ENCODE measurements at regions not wholly inside any gene's neighbourhood (a gene's known extent, or its start where the extent isn't known, plus 50 kb on each side); places are given as distances from the start of the nearest gene placed in this dataset.

GRCh38 chr3:182618085-182618732 is 175.1 kb upstream of the ATP11B start:
- no peak overlapping the region for H3K27ac ChIP-seq (ENCODE audit: insufficient read depth, low read length, poor library complexity, severe bottlenecking)
- no peaks in the 10 kb centered on the region for H3K4me1 ChIP-seq (ENCODE audit: control insufficient read depth, insufficient read depth, low read length, poor library complexity, severe bottlenecking)
- no peak overlapping the region for H3K4me3 ChIP-seq (ENCODE audit: insufficient read depth, low read depth, low read length, poor library complexity, severe bottlenecking)
- no peak for DNase-seq
- no peaks in the 10 kb centered on the region for H3K27me3 ChIP-seq (replicated peaks; ENCODE audit: control insufficient read depth, insufficient read depth, low read length, poor library complexity, severe bottlenecking)
- no peaks in the 10 kb centered on the region for H3K9me3 ChIP-seq (ENCODE audit: control insufficient read depth, low read length)
- no peaks in the 10 kb centered on the region for H3K36me3 ChIP-seq (ENCODE audit: control insufficient read depth, insufficient read depth, low read length)

- Histone ChIP-seq H3K4me1 (ENCODE audit: control insufficient read depth, insufficient read depth, low read length, poor library complexity, severe bottlenecking) (no peaks in the 10 kb centered on the region), H3K9me3 (ENCODE audit: control insufficient read depth, low read length) (no peaks in the 10 kb centered on the region), H3K4me3 (ENCODE audit: insufficient read depth, low read depth, low read length, poor library complexity, severe bottlenecking) (no peak overlapping the region), H3K36me3 (ENCODE audit: control insufficient read depth, insufficient read depth, low read length) (no peaks in the 10 kb centered on the region), H3K27me3 (replicated peaks; ENCODE audit: control insufficient read depth, insufficient read depth, low read length, poor library complexity, severe bottlenecking) (no peaks in the 10 kb centered on the region), H3K27ac (ENCODE audit: insufficient read depth, low read length, poor library complexity, severe bottlenecking) (no peak overlapping the region)
- no peak for DNase-seq
These were observed 174.2 kb upstream of the ATP11B start for GRCh38 chr3:182618981-182619591.

GRCh38 chr3:182620723-182621434 is 172.4 kb upstream of the ATP11B start:
- no peaks in the 10 kb centered on the region for H3K9me3 ChIP-seq (ENCODE audit: control insufficient read depth, low read length)
- no peak for DNase-seq
- H3K4me3 ChIP-seq (ENCODE audit: insufficient read depth, low read depth, low read length, poor library complexity, severe bottlenecking): no peak overlapping the region
- no peaks in the 10 kb centered on the region for H3K4me1 ChIP-seq (ENCODE audit: control insufficient read depth, insufficient read depth, low read length, poor library complexity, severe bottlenecking)
- H3K27me3 ChIP-seq (replicated peaks; ENCODE audit: control insufficient read depth, insufficient read depth, low read length, poor library complexity, severe bottlenecking): no peaks in the 10 kb centered on the region
- no peaks in the 10 kb centered on the region for H3K36me3 ChIP-seq (ENCODE audit: control insufficient read depth, insufficient read depth, low read length)
- no peak overlapping the region for H3K27ac ChIP-seq (ENCODE audit: insufficient read depth, low read length, poor library complexity, severe bottlenecking)

GRCh38 chr3:182621435-182622240 is 171.7 kb upstream of the ATP11B start:
- Histone ChIP-seq H3K4me3 (ENCODE audit: insufficient read depth, low read depth, low read length, poor library complexity, severe bottlenecking) (no peak overlapping the region), H3K4me1 (ENCODE audit: control insufficient read depth, insufficient read depth, low read length, poor library complexity, severe bottlenecking) (no peaks in the 10 kb centered on the region), H3K36me3 (ENCODE audit: control insufficient read depth, insufficient read depth, low read length) (no peaks in the 10 kb centered on the region), H3K27me3 (replicated peaks; ENCODE audit: control insufficient read depth, insufficient read depth, low read length, poor library complexity, severe bottlenecking) (no peaks in the 10 kb centered on the region), H3K9me3 (ENCODE audit: control insufficient read depth, low read length) (no peaks in the 10 kb centered on the region), H3K27ac (ENCODE audit: insufficient read depth, low read length, poor library complexity, severe bottlenecking) (no peak overlapping the region)
- no peak for DNase-seq

- Histone ChIP-seq H3K27me3 (replicated peaks; ENCODE audit: control insufficient read depth, insufficient read depth, low read length, poor library complexity, severe bottlenecking) (no peaks in the 10 kb centered on the region), H3K4me1 (ENCODE audit: control insufficient read depth, insufficient read depth, low read length, poor library complexity, severe bottlenecking) (no peaks in the 10 kb centered on the region), H3K36me3 (ENCODE audit: control insufficient read depth, insufficient read depth, low read length) (no peaks in the 10 kb centered on the region), H3K27ac (ENCODE audit: insufficient read depth, low read length, poor library complexity, severe bottlenecking) (no peak overlapping the region), H3K4me3 (ENCODE audit: insufficient read depth, low read depth, low read length, poor library complexity, severe bottlenecking) (no peak overlapping the region), H3K9me3 (ENCODE audit: control insufficient read depth, low read length) (no peaks in the 10 kb centered on the region)
- no peak for DNase-seq
These were observed 171.1 kb upstream of the ATP11B start for GRCh38 chr3:182622241-182622545.

- no peak overlapping the region for H3K4me3 ChIP-seq (ENCODE audit: insufficient read depth, low read depth, low read length, poor library complexity, severe bottlenecking)
- H3K4me1 ChIP-seq (ENCODE audit: control insufficient read depth, insufficient read depth, low read length, poor library complexity, severe bottlenecking): no peaks in the 10 kb centered on the region
- H3K27me3 ChIP-seq (replicated peaks; ENCODE audit: control insufficient read depth, insufficient read depth, low read length, poor library complexity, severe bottlenecking): no peaks in the 10 kb centered on the region
- H3K27ac ChIP-seq (ENCODE audit: insufficient read depth, low read length, poor library complexity, severe bottlenecking): no peak overlapping the region
- no peak for DNase-seq
- H3K36me3 ChIP-seq (ENCODE audit: control insufficient read depth, insufficient read depth, low read length): no peaks in the 10 kb centered on the region
- H3K9me3 ChIP-seq (ENCODE audit: control insufficient read depth, low read length): no peaks in the 10 kb centered on the region
These were observed 166.5 kb upstream of the ATP11B start for GRCh38 chr3:182626484-182627467.

GRCh38 chr3:182628531-182628930 is 164.8 kb upstream of the ATP11B start:
- no peaks in the 10 kb centered on the region for H3K9me3 ChIP-seq (ENCODE audit: control insufficient read depth, low read length)
- H3K36me3 ChIP-seq (ENCODE audit: control insufficient read depth, insufficient read depth, low read length): no peaks in the 10 kb centered on the region
- H3K4me1 ChIP-seq (ENCODE audit: control insufficient read depth, insufficient read depth, low read length, poor library complexity, severe bottlenecking): no peaks in the 10 kb centered on the region
- H3K27me3 ChIP-seq (replicated peaks; ENCODE audit: control insufficient read depth, insufficient read depth, low read length, poor library complexity, severe bottlenecking): no peaks in the 10 kb centered on the region
- H3K4me3 ChIP-seq (ENCODE audit: insufficient read depth, low read depth, low read length, poor library complexity, severe bottlenecking): no peak overlapping the region
- H3K27ac ChIP-seq (ENCODE audit: insufficient read depth, low read length, poor library complexity, severe bottlenecking): no peak overlapping the region
- DNase-seq: no peak

- no peaks in the 10 kb centered on the region for H3K4me1 ChIP-seq (ENCODE audit: control insufficient read depth, insufficient read depth, low read length, poor library complexity, severe bottlenecking)
- no peaks in the 10 kb centered on the region for H3K27me3 ChIP-seq (replicated peaks; ENCODE audit: control insufficient read depth, insufficient read depth, low read length, poor library complexity, severe bottlenecking)
- no peaks in the 10 kb centered on the region for H3K9me3 ChIP-seq (ENCODE audit: control insufficient read depth, low read length)
- H3K4me3 ChIP-seq (ENCODE audit: insufficient read depth, low read depth, low read length, poor library complexity, severe bottlenecking): no peak overlapping the region
- no peaks in the 10 kb centered on the region for H3K36me3 ChIP-seq (ENCODE audit: control insufficient read depth, insufficient read depth, low read length)
- DNase-seq: no peak
- no peak overlapping the region for H3K27ac ChIP-seq (ENCODE audit: insufficient read depth, low read length, poor library complexity, severe bottlenecking)
These were observed 163.8 kb upstream of the ATP11B start for GRCh38 chr3:182629521-182629920.
